ENCODE measurements at regions not wholly inside any gene's neighbourhood (a gene's known extent, or its start where the extent isn't known, plus 50 kb on each side); places are given as distances from the start of the nearest gene placed in this dataset.

- Histone ChIP-seq H3K27me3 (no peaks in the 10 kb centered on the region), H3K4me3 (no peak overlapping the region), H3K9me3 (no peaks in the 10 kb centered on the region), H3K27ac (no peak overlapping the region), H3K36me3 (no peaks in the 10 kb centered on the region), H3K4me1 (no peaks in the 10 kb centered on the region)
- TF ChIP-seq CTCF (IDR thresholded peaks at IDR 0.05) (no peak), POLR2A (IDR thresholded peaks at IDR 0.05) (no peak)
- DNase-seq (no peak), ATAC-seq (no peak)
- 21 to 49% (median 35%) methylated on average over 1 of the region's 1 CpG for WGBS, 4 donors
- intact Hi-C loops (cut with DNase I): no loop called here
Observed at GRCh38 chr18:53862921-53863320, 361.5 kb downstream of the MBD2 start.

- TF ChIP-seq POLR2A (IDR thresholded peaks at IDR 0.05) (no peak), CTCF (IDR thresholded peaks at IDR 0.05) (no peak)
- H3K27ac ChIP-seq: no peak overlapping the region
- DNase-seq (no peak), ATAC-seq (no peak)
- no peaks in the 10 kb centered on the region for H3K27me3 ChIP-seq
- H3K4me1 ChIP-seq: no peaks in the 10 kb centered on the region
- H3K36me3 ChIP-seq: no peaks in the 10 kb centered on the region
- no peak overlapping the region for H3K4me3 ChIP-seq
- no peaks in the 10 kb centered on the region for H3K9me3 ChIP-seq
- WGBS, 4 donors: 50 to 100% methylated on average over 1 of the region's 1 CpG; no CpG with 5 or more reads in 2 of the 4 donors
- intact Hi-C loops (cut with DNase I): no loop called here
Observed at GRCh38 chr18:53861185-53861584, 363.3 kb downstream of the MBD2 start.

GRCh38 chr18:53859764-53860163, 364.7 kb downstream of the MBD2 start:
- Histone ChIP-seq H3K4me1 (no peaks in the 10 kb centered on the region), H3K4me3 (no peak overlapping the region), H3K27ac (no peak overlapping the region), H3K27me3 (no peaks in the 10 kb centered on the region), H3K9me3 (no peaks in the 10 kb centered on the region), H3K36me3 (no peaks in the 10 kb centered on the region)
- no peak for DNase-seq
- WGBS, 4 donors: 95 to 100% (median 97%) methylated on average over 1 of the region's 1 CpG
- intact Hi-C loops (cut with DNase I): no loop called here
- ATAC-seq: no peak
- TF ChIP-seq POLR2A (IDR thresholded peaks at IDR 0.05) (no peak), CTCF (IDR thresholded peaks at IDR 0.05) (no peak)

- no peaks in the 10 kb centered on the region for H3K4me1 ChIP-seq
- no peaks in the 10 kb centered on the region for H3K27me3 ChIP-seq
- ATAC-seq (no peak), DNase-seq (no peak)
- intact Hi-C loops (cut with DNase I): no loop called here
- no peak overlapping the region for H3K4me3 ChIP-seq
- H3K9me3 ChIP-seq: peaks cover 0 to 14% (median 0%) of the 10 kb centered on the region in 12 donors
- no peak overlapping the region for H3K27ac ChIP-seq
- no peaks in the 10 kb centered on the region for H3K36me3 ChIP-seq
- TF ChIP-seq CTCF (IDR thresholded peaks at IDR 0.05) (no peak), POLR2A (IDR thresholded peaks at IDR 0.05) (no peak)
Observed at GRCh38 chr18:53850902-53851301, 373.6 kb downstream of the MBD2 start.
